ENCODE measurements at regions not wholly inside any gene's neighbourhood (a gene's known extent, or its start where the extent isn't known, plus 50 kb on each side); places are given as distances from the start of the nearest gene placed in this dataset.

- DNase-seq (ENCODE audit: insufficient read length, low spot score) (no peak), FAIRE-seq (peak; percentile 94)
- no peak for TF ChIP-seq POLR2A (IDR thresholded peaks at IDR 0.05; ENCODE audit: low read depth, low read length)
Measured at GRCh38 chr10:89861584-89862301, 160.4 kb downstream of the KIF20B start.

GRCh38 chr10:89867964-89868363 lies 166.6 kb downstream of the KIF20B start:
- FAIRE-seq (no peak), DNase-seq (ENCODE audit: insufficient read length, low spot score) (no peak)
- TF ChIP-seq POLR2A (IDR thresholded peaks at IDR 0.05; ENCODE audit: low read depth, low read length) = no peak

GRCh38 chr10:89869180-89869579 lies 167.8 kb downstream of the KIF20B start:
- no peak for DNase-seq (ENCODE audit: insufficient read length, low spot score)
- no peak for TF ChIP-seq POLR2A (IDR thresholded peaks at IDR 0.05; ENCODE audit: low read depth, low read length)
- no peak for FAIRE-seq

GRCh38 chr10:89869592-89870156 lies 168.3 kb downstream of the KIF20B start:
- FAIRE-seq = no peak
- no peak for TF ChIP-seq POLR2A (IDR thresholded peaks at IDR 0.05; ENCODE audit: low read depth, low read length)
- DNase-seq (ENCODE audit: insufficient read length, low spot score) = no peak

- DNase-seq (ENCODE audit: insufficient read length, low spot score) (no peak), FAIRE-seq (no peak)
- TF ChIP-seq POLR2A (IDR thresholded peaks at IDR 0.05; ENCODE audit: low read depth, low read length) = no peak
Measured at GRCh38 chr10:89870936-89871335, 169.5 kb downstream of the KIF20B start.

GRCh38 chr10:89873055-89873454 lies 171.7 kb downstream of the KIF20B start:
- DNase-seq (ENCODE audit: insufficient read length, low spot score) (no peak), FAIRE-seq (no peak)

GRCh38 chr10:89875557-89875956 lies 174.2 kb downstream of the KIF20B start:
- TF ChIP-seq POLR2A (IDR thresholded peaks at IDR 0.05; ENCODE audit: low read depth, low read length) = no peak
- DNase-seq (ENCODE audit: insufficient read length, low spot score) (no peak), FAIRE-seq (no peak)

More at GRCh38 chr10:89873055-89873454, 171.7 kb downstream of the KIF20B start:
- no peak for TF ChIP-seq POLR2A (IDR thresholded peaks at IDR 0.05; ENCODE audit: low read depth, low read length)

GRCh38 chr10:89879121-89879520 lies 177.7 kb downstream of the KIF20B start:
- FAIRE-seq (no peak), DNase-seq (ENCODE audit: insufficient read length, low spot score) (no peak)
- TF ChIP-seq POLR2A (IDR thresholded peaks at IDR 0.05; ENCODE audit: low read depth, low read length) = no peak

GRCh38 chr10:89887406-89887805 lies 186.0 kb downstream of the KIF20B start:
- DNase-seq (ENCODE audit: insufficient read length, low spot score) (no peak), FAIRE-seq (no peak)
- no peak for TF ChIP-seq POLR2A (IDR thresholded peaks at IDR 0.05; ENCODE audit: low read depth, low read length)

GRCh38 chr10:89887830-89888229 lies 186.4 kb downstream of the KIF20B start:
- DNase-seq (ENCODE audit: insufficient read length, low spot score) (no peak), FAIRE-seq (no peak)
- no peak for TF ChIP-seq POLR2A (IDR thresholded peaks at IDR 0.05; ENCODE audit: low read depth, low read length)

GRCh38 chr10:89888321-89889070 lies 187.1 kb downstream of the KIF20B start:
- FAIRE-seq (no peak), DNase-seq (ENCODE audit: insufficient read length, low spot score) (no peak)
- no peak for TF ChIP-seq POLR2A (IDR thresholded peaks at IDR 0.05; ENCODE audit: low read depth, low read length)

GRCh38 chr10:89889606-89890005 lies 188.2 kb downstream of the KIF20B start:
- FAIRE-seq = no peak
- no peak for DNase-seq (ENCODE audit: insufficient read length, low spot score)
- TF ChIP-seq POLR2A (IDR thresholded peaks at IDR 0.05; ENCODE audit: low read depth, low read length) = no peak

- DNase-seq (ENCODE audit: insufficient read length, low spot score) = no peak
- no peak for FAIRE-seq
- TF ChIP-seq POLR2A (IDR thresholded peaks at IDR 0.05; ENCODE audit: low read depth, low read length) = no peak
Measured at GRCh38 chr10:89891006-89891535, 189.7 kb downstream of the KIF20B start.

GRCh38 chr10:89894051-89894450 lies 192.7 kb downstream of the KIF20B start:
- no peak for FAIRE-seq
- TF ChIP-seq POLR2A (IDR thresholded peaks at IDR 0.05; ENCODE audit: low read depth, low read length) = no peak
- DNase-seq (ENCODE audit: insufficient read length, low spot score) = no peak
